NCI-H82 (cell line): ENCODE measurements at regions not wholly inside any gene's neighbourhood (a gene's known extent, or its start where the extent isn't known, plus 50 kb on each side); places are given as distances from the start of the nearest gene placed in this dataset.

ENCODE experiments used
- DNase-seq: peaks from one replicate; lab custom pipeline; 2025; lab: John Stamatoyannopoulos, UW

DNA sequence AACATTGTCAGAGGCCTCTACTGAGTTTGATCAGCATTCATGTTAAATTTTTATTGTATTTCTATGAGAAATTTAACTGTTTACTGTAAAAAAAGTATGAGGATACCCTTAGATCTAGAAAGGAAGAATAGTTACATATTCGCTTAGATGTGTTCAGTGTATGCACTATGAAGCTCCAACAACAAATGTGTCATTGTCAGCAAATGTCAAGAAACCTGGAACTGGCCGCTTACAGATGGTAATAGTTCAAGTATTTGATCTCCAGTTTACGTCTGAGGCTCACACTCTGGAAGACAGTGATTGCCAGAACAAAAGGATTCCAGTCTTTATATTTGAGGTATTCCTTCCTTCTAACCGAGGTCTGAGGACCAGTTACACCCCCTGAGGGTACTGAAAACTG is 921.2 kb upstream of the LRRTM1 start:
- DNase-seq: no peak

DNA sequence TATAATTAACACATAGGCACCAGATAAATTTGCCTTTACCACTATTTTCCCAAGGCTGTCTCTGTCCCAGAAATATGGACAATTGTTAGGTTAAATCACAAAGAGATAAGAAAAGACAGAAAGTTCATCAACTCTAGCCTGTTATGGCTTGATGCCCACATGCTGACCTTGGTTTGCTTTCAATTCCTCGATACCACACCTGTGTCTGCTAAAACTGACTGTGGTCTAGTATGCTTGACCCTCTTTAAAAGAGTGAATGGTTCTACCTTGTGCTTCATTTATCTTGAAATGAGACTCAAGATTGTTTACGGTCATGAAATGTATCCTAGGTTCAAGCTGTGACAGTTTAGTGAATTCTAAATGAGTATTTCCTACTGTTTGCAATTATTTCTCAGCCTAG is 909.0 kb upstream of the LRRTM1 start:
- DNase-seq: no peak

- DNase-seq: no peak
These were observed 901.7 kb upstream of the LRRTM1 start for GRCh38 chr2:81206216-81206615.

- no peak for DNase-seq
These were observed 892.5 kb upstream of the LRRTM1 start for GRCh38 chr2:81196933-81197628.

DNA sequence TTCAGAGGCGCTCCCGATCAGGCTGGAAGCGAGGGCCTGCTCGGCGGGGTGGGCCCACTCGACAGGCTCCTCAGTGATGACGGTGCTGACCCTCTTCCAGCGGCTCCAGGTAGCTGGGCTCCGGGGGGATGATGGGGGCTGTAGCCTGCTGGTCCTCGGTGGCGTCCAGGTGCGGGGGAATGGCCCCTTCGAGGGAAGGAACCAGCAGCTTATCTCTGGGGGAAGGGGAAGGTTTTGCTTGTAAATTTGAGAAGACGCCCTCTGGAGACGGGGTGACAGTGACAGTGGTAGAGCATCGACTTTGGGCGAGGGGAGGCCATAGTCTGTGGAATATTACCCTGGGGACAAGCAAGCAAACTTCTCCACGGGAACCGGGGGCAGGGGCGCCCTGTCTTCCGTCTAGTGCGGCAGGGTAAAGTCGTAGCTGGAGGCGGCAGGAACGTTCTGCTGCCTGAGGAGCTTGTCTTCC is 891.9 kb upstream of the LRRTM1 start:
- DNase-seq: no peak

GRCh38 chr2:81195774-81196382 is 891.3 kb upstream of the LRRTM1 start:
- no peak for DNase-seq

DNA sequence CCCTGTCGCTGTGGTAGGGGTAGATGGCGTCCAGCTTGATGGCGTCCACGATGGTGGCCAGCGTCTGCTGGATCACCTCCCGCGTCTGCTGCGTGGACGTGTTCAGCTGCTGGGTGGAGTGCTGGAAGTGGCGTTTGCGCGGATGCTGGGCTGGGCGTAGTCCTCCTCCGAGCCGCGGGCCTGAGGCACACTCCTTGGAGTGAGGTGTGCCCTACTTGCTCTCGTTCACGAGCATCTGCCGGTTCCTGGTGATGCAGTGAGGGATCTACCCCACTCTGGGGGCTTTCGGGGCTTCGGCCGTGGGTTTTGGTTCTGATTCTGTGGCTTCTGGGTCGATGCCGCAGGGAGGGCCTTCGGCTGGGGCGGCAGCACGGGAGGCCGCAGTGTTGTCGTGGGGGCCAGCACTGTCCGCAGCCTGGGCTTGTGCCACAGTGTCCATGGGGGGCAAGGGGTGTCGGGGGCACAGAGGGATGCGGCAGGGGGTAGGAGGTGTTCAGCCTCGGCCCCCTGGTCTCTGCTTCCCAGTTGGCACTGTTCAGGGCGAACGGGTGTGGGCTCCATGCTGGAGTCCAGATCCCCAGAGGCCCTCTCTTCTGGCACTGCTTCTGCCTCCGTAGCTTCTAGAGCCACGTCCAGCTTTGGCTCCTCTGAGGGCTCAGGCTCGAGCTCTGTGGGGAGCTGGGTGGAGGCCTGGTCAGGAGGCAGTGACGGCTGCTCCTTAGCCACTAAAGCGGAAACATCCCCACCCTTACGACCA is 890.6 kb upstream of the LRRTM1 start:
- no peak for DNase-seq

GRCh38 chr2:81194581-81194980 is 890.0 kb upstream of the LRRTM1 start:
- no peak for DNase-seq

DNA sequence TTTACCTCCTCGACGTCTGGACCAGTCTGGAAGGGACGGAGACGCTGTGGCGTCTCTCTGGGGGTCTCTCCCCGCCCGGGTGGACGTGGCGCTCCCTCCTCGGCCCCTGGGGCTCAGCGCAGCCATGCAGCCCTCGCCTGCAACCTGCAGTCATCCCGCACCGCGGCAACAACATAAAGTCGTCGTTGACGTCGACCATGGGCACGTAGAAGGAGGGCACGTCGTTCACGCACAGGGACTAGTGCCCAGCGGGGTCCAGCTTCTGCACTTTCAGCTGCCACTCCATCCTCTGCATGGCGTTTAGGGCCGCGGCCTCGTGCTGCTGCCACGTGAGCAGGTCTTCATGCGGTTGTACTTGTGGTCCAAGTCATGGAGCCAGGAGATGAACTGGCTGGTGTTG is 889.6 kb upstream of the LRRTM1 start:
- DNase-seq: no peak

- DNase-seq: no peak
These were observed 877.3 kb upstream of the LRRTM1 start for GRCh38 chr2:81181845-81182244.

- no peak for DNase-seq
These were observed 866.9 kb upstream of the LRRTM1 start for GRCh38 chr2:81171447-81171846.

DNA sequence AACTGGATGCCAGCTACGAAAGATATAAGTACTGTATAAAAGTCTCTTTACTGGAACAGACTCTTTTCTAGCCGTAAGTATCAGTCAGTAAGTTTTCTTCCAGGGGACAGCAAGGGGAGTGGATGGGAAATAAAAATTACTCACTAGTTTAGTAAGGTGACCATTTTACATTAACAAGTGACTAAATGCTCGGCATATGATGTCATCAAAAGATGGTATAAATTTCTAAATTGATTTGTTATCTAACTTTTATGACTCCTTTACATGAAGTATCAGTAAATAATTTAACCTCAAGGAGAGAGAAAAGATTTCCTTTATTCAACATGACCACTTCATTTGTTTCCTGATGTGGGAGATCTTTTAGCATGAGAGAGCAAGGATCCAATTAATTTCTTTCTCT is 859.0 kb upstream of the LRRTM1 start:
- DNase-seq: no peak

GRCh38 chr2:81158505-81158904 is 854.0 kb upstream of the LRRTM1 start:
- no peak for DNase-seq

GRCh38 chr2:81148323-81148722 is 843.8 kb upstream of the LRRTM1 start:
- no peak for DNase-seq

DNA sequence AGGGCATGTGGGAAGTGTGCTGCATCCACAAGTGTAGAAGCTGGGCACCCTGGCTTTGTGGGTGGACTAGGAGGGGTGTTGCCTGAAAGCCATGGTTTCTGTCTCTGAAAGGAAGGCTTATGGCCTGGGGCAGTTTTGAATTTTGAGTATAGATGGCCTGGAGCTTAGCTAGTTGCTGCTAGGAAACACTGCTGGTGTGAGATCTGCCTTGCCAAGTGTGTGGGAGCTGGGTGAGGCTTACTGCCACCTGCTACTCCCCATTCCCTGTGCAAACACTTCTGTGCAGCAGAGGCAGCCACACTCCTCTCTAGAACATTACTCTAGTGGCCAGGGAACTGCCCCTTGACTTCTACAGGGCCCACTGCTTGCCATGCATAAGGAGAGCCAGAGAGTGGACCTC is 831.7 kb upstream of the LRRTM1 start:
- no peak for DNase-seq

DNA sequence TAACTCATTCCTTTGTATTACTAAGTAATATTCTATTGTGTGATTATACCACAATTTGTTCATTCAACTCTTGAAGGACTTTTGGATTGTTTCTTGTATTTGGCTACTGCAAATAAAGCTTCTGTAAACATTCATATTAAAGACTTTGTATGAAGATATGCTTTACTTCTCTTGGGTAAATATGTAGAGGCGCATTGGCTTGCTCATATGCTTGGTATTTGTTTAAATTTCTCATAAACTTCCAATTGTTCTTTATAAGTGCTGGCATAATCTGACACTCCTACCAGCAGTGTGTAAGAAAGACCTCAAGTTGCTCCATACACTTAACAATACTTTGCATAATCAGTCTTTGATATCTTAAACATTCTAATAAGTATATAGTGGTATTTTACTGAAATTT is 792.8 kb upstream of the LRRTM1 start:
- DNase-seq: no peak

DNA sequence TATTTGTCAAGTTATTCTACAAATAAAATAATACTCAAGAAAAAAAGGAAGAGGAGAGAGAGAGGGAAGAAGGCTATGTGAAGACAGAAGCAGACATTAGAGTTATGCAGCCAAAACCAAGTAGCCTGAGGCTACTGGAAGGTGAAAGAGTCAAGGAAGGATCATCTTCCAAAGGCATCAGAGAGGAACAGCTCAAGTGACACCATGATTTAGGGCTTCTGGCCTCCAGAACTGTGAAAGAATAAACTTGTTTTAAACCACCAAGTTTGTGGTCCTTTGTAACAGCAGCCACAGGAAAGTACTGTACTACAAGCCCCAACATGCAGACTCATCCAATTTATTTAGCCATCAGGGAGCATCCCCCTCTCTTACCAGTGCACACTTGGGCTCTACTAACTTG is 788.5 kb upstream of the LRRTM1 start:
- DNase-seq: peak; percentile 21

GRCh38 chr2:81087646-81088045 is 783.1 kb upstream of the LRRTM1 start:
- peak; percentile 95 for DNase-seq

- DNase-seq: no peak
These were observed 779.5 kb upstream of the LRRTM1 start for GRCh38 chr2:81084101-81084500.

GRCh38 chr2:81078631-81079030 is 774.1 kb upstream of the LRRTM1 start:
- no peak for DNase-seq

DNA sequence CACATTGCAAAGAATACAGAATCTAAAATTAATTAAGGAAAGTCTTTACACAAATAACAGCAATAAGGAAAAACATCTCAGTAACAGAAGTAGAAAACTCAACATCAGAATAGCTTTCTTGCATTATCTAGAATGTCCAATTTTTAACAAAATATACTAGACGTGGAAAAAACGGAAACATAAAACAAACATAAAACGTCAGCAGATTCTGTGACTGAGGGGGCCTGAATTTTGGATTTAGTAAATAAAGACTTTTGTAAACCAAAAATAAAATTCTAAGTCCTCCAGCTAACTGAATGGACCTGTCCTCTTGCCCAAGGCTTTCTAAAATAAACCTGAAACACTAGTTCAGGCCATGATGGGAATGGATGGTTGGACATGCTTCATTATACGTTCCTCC is 773.5 kb upstream of the LRRTM1 start:
- no peak for DNase-seq

DNA sequence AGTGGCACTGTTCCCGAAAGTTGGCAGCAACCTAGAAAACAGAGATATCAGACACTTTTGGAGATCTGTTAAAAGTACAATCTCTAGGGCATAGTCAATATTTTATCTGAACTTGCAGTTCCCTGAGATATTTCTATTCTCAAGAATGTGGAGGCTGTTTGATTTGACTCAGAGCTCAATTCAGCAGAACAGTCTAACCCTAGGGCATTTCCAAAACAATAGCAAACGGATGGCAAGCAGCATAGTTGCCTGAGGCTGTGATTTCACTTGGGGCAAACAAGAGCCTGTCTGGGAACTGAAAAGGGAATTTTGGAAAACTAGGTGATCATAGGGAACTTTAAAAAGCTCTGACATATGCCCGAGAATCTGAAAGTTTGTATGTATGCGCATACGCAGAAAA is 772.8 kb upstream of the LRRTM1 start:
- DNase-seq: no peak

DNA sequence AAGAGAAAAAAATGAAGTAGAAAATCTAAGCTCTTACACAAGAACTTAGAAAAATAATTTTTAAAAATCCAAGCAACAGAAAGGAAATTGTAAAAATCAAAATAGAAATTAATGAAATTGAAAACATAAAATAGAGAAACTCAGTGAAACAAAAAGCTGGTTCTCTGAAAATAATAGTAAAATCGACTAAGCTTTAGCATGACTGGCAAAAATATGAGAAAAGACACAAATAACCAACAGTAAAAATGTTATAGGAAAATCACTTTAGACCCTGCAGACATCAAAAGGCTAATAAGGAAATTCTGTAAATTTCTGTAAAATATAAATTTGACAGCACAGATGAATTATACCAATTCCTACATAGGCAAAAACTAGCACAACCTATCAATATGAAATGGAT is 768.9 kb upstream of the LRRTM1 start:
- no peak for DNase-seq
